H1 (cell line): ENCODE measurements at regions not wholly inside any gene's neighbourhood (a gene's known extent, or its start where the extent isn't known, plus 50 kb on each side); places are given as distances from the start of the nearest gene placed in this dataset.

Experiments used
- POLR2A ChIP-seq, 2 experiments: IDR thresholded peaks; 1 replicate in 1 of 2; 2 replicates in 1 of 2; pipeline ENCODE4 v1.6.1; 2011; ENCODE audit warnings: low read depth in 2 of 2, low read length in 2 of 2, mild to moderate bottlenecking in 2 of 2; ENCODE audit errors: control extremely low read depth in 1 of 2
- TAF7 ChIP-seq: optimal IDR thresholded peaks from 2 replicates; pipeline ENCODE3; 2011; ENCODE audit warnings: low read depth, mild to moderate bottlenecking, inconsistent platforms, low read length, moderate library complexity, borderline replicate concordance
- TBP ChIP-seq: IDR thresholded peaks from 2 replicates; pipeline ENCODE4 v1.6.1; 2011; ENCODE audit warnings: low read depth, low read length, improper control_type of control experiment
- TF ChIP-seq, protein P1 (sequence below), 3 experiments: IDR thresholded peaks; 1 replicate in 2 of 3; 2 replicates in 1 of 3; pipeline versions ENCODE4 v1.5.1 to v1.6.1; 2011; ENCODE audit warnings: low read length in 3 of 3, mild to moderate bottlenecking in 3 of 3, inconsistent platforms in 2 of 3, low read depth in 1 of 3, moderate library complexity in 1 of 3; ENCODE audit not compliant: insufficient read depth in 1 of 3; ENCODE audit errors: control extremely low read depth in 1 of 3

DNA sequence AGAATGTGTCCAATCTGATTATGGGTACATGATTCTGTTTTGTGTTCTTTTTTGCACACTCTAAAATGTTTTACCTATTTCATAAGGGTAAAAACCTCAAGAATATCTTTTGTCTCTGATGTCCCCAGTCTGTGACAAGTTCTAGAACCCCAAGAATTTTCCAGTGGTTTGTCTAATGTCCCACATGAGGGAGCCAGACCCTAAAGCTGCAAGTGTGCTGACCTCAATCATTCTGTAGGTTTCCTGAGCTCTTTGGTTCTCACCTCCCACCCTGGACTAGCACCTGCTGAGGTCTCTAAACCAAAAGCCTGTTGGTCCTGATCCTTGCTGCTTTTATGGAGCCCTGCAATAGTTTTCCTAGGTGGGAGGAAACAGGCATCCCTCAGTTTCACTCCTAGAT lies 149.8 kb upstream of the MPPED2 start:
- TF ChIP-seq POLR2A (IDR thresholded peaks at IDR 0.05; ENCODE audit: control extremely low read depth in 1 of 2, low read depth in 2 of 2, low read length in 2 of 2) (no peak), TBP (no peak), TAF7 (no peak)
- TF ChIP-seq, protein P1, sequence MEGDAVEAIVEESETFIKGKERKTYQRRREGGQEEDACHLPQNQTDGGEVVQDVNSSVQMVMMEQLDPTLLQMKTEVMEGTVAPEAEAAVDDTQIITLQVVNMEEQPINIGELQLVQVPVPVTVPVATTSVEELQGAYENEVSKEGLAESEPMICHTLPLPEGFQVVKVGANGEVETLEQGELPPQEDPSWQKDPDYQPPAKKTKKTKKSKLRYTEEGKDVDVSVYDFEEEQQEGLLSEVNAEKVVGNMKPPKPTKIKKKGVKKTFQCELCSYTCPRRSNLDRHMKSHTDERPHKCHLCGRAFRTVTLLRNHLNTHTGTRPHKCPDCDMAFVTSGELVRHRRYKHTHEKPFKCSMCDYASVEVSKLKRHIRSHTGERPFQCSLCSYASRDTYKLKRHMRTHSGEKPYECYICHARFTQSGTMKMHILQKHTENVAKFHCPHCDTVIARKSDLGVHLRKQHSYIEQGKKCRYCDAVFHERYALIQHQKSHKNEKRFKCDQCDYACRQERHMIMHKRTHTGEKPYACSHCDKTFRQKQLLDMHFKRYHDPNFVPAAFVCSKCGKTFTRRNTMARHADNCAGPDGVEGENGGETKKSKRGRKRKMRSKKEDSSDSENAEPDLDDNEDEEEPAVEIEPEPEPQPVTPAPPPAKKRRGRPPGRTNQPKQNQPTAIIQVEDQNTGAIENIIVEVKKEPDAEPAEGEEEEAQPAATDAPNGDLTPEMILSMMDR (IDR thresholded peaks at IDR 0.05; ENCODE audit: control extremely low read depth in 1 of 3, insufficient read depth in 1 of 3, low read depth in 1 of 3, low read length in 3 of 3), result peak in 2 of 3 experiments; percentile 34 to 49; a peak in 3 of 4 replicates
